ENCODE measurements at regions not wholly inside any gene's neighbourhood (a gene's known extent, or its start where the extent isn't known, plus 50 kb on each side); places are given as distances from the start of the nearest gene placed in this dataset.
"Not testable (repeated sequence)": the region's sequence is repeated elsewhere in the genome, so short reads cannot be mapped to it uniquely, and the experiment has no call there.

DNA sequence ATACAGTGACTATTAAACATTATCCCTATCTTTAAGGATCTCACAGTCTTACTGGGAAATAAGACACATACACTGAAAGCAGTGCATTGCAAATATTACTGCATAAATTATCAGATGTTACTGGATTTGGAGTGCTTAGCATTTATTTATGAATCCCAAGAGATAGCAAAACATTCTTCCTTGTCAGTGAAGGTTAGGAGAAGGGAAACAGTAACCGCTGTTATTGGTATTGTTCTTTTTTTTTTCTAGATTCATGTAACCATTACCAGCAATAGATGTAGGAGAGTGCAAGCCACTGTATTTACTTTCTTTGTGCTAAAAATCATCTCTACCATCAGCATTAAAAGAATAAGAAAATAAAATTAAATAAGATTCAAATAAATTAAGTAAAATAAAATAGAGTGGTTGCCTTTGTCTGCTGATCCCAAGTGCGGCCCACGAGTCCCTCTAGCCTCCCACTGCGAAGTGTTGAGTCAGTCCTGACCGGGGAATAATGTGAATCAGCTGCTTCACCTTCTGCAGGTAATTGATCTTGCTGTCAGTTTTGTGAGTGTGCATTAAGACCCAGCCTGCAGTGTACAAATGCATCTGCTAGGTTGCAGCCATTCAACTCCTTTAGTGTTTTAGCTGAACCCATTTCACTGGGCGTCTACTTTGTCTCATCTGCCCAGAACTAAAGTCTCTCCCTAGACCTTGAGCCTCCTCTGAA is 1344.9 kb downstream of the GATA3 start:
- DNase-seq (ENCODE audit: low spot score), result no peak

DNA sequence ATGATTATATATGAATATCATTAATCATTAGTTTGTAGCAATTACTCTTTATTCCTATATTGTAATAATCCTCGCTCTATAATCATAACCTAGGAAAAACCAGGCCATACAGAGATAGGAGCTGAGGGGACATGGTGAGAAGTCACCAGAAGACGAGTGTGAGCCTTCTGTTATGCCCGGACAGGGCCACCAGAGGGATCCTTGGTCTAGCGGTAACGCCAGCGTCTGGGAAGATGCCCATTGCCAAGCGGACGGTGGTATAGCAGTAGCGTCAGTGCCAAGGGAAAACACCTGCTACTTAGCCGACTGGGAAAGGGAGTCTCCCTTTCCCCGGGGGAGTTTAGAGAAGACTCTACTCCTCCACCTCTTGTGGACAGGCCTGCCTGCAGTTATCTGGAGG is 1347.6 kb downstream of the GATA3 start:
- not testable (repeated sequence) for DNase-seq (ENCODE audit: low spot score)

DNA sequence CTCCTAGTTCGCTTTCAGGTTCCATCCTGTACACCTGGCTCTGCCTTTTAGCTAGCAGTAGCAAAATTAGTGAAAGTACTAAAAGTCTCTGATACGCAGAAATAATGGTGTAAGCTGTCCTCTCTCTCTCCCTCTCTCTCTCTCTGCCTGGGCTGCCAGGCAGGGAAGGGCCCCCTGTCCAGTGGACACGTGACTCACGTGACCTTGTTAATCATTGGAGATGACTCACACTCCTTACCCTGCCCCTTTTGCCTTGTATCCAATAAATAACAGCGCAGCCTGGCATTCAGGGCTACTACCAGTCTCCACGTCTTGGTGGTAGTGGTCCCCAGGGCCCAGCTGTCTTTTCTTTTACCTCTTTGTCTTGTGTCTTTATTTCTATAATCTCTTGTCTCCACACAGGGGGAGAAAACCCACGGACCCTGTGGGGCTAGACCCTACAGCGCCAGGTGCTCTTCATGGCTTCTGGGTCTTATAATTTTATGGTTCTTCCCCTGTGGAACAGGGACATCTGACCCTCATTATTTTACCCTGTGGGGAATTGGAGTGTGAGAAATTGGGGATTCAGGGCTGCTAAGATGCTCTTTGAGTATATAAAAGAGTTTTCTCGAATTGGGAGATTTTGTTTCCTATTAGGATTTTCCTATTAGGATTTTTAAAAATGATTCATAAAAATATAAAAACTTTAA is 1348.2 kb downstream of the GATA3 start:
- DNase-seq (ENCODE audit: low spot score), result not testable (repeated sequence)

DNA sequence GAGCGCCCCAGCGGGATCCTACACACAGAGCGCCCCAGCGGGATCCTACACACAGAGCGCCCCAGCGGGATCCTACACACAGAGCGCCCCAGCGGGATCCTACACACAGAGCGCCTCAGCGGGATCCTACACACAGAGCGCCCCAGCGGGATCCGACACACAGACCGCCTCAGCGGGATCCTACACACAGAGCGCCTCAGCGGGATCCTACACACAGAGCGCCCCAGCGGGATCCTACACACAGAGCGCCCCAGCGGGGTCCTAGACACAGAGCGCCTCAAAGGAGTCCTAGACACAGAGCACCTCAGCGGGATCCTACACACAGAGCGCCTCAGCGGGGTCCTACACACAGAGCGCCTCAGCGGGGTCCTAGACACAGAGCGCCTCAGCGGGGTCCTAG is 1352.7 kb downstream of the GATA3 start:
- DNase-seq (ENCODE audit: low spot score), result not testable (repeated sequence)

DNA sequence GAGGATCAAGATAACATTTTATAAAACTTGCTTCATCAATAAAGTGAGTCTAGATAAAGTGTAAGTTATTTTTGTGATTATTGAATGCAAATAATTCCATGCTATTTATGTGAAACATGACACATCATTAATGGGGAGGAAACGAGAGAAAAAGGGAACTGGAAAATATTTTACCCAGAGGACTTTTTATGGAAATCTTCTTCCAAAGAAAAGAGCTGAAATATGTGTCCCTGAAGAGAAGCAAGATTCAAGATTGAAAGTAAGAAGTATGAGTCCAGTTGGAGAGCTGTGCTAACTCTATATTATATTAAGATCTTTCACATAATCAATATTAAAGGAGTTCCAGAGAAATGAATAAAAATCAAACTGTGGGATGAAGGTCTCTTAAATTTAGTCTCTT is 1361.8 kb downstream of the GATA3 start:
- no peak for DNase-seq (ENCODE audit: low spot score)

DNA sequence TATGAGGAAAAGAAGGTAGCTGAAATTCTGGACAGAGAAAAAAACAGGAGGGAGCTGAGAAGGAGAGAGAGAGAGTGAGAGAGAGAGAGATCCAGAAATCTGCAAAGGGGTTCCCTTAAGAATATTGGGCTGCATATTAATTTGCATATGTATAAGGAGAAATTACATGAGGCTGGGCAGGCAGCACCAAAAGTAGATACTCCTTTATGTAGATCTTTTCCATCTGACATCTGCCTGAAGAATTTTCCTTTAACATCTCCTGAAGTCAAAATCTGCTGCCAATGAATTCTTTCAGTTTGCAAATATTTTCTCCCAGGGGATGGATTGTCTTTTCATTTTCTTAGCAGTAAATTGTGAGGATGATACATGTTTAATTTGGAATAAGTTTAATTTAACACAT is 1365.3 kb downstream of the GATA3 start:
- DNase-seq (ENCODE audit: low spot score), result no peak

DNA sequence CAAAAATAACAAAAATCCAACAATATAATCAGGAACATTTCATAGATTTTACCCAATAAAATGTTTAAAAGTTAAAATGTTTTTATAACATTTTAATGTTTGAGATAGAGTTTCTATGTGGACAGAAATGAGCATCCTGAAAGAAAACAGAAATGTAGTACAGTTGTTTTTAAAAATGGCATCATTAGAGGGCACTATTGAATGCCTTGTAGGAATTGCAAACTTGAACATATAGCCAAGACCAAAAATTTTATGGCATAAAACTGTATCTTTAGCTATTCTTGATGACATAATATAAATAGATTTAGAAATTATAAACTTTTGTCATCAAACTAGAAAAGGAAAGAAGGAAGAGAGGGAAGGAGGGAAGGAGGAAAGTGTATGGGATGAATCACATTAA is 1372.7 kb downstream of the GATA3 start:
- no peak for DNase-seq (ENCODE audit: low spot score)

DNA sequence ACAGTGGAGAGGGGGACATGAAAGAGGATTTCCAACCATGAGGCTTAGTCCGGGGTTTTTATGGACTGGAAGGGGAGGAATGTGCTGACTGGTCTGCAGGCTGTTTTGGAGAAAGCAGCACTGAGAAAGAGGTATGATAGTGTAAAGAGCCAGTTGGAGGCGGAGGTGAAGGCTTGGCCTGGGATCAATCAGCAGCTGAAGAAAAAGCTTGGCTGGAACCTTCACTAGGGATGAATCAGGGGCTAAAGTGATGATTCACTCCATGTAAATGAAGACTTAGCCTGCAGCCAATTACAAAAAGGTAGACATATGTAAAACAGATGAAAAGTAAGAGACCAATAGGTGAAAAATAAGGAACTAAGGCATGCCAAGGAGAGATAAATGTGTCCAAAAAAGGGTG is 1382.6 kb downstream of the GATA3 start:
- DNase-seq (ENCODE audit: low spot score), result no peak

DNA sequence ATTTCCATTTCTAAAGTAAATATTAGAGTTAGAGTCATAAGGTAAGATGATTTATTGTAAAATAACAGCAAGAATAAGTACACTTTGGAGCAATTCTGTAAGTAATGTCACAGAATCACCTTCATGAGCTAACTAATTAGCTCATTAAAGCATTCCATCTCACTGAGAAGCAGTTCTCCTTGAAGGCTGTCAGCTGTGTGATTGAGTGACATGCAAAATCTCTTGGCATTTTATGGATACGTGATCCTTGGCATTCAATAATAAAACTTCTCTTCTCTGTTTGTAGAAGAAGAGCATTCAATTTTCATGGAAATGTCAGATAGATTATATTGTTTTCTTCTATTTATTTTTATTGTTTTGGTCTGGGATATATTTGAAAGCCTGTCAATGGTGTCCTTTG is 1389.3 kb downstream of the GATA3 start:
- DNase-seq (ENCODE audit: low spot score), result no peak

DNA sequence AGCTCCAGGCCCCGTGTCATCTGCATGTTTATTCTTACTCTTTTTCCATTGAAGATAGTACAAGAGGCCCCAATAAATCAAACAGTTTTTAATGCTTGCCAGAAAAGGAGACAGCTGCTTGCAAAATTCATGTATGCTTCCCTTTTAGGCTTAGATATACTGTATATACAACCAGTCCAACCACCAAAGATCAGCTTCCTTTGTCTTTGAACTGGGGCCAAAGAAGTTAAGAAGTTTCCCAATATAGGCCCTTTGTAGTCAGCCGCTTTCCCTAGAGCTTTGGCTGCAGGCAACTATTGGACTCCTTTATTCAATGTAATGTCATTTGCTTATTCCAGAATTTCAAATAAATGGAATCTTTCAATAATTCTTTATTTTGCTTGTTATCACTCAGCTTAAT is 1395.0 kb downstream of the GATA3 start:
- DNase-seq (ENCODE audit: low spot score), result no peak

DNA sequence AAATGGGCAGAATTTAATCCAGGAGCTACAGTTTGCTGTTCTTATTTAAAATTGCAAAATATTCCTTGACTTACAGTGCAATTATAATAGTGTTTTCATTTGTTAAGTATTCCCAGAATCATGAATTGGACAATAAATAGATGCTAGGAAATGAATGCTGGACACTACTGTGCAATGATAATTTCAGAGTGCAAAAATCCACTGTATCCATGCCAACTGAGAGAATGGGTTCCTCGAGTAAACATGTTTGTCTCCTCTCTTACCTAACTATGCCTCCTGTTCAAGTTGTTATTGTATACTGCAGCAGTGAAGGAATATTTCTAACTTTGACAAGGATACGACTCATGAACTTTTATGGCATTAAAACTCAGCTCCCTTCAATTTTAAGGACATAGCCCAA is 1396.3 kb downstream of the GATA3 start:
- no peak for DNase-seq (ENCODE audit: low spot score)

DNA sequence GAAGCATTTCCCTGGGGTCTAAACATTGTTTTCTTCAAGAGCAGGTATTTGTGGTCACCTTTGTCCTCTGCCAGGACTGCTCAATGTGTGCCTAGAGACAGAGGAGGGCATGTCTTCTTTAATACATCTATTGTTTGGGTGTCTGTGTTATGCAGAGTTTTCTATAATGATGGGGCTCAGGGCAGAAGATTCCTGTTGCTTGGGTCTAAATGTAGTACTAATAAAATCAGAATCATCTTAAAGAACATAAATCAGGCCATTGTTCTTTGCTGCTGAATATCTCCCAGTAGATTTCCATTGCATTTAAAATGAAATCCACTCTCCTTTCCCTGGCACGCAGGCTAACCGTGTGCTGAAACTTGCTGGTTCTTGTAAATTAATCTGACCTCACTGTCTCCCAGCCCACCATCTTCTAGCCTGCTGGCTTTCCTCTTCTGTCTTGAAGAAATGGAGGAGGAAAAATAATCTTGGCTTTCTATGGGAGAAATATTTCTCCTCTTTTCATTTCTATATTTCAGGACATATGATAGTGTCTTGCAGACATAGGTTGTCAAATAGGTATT is 1396.8 kb downstream of the GATA3 start:
- DNase-seq (ENCODE audit: low spot score), result no peak

DNA sequence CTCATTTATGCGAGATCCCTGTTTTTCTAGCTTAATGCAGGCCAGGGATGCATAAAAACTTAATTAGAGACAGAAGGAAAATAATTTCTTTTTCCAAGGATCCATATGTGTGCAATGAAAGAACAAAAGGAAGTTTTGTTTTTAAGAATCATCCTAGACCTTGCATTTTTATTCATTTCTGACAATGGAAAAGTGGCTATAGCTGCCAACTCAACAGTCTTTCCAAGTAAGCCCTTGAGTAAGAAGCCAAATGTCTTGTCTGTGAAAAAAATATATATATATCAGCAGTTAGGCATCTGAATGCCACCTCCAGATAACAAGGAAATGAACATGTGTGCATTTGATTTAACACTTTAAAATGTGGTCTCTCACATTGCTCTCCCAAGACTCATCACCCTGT is 1397.6 kb downstream of the GATA3 start:
- DNase-seq (ENCODE audit: low spot score), result no peak

DNA sequence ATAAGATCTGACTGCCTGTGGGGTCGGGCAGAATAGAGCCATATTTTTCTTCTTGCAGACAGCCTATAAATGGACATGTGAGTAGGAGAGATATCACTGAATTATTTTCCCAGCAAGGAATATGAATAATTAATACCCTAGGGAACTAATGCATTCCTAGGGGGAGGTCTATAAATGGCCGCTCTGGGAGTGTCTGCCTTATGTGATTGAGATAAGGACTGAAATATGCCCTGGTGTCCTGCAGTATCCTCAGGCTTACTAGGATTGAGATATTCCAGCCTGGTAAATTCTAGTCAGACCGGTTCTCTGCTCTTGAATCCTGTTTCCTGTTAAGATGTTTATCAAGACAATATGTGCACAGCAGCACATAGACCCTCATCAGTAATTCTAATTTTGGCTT is 1399.4 kb downstream of the GATA3 start:
- not testable (repeated sequence) for DNase-seq (ENCODE audit: low spot score)

DNA sequence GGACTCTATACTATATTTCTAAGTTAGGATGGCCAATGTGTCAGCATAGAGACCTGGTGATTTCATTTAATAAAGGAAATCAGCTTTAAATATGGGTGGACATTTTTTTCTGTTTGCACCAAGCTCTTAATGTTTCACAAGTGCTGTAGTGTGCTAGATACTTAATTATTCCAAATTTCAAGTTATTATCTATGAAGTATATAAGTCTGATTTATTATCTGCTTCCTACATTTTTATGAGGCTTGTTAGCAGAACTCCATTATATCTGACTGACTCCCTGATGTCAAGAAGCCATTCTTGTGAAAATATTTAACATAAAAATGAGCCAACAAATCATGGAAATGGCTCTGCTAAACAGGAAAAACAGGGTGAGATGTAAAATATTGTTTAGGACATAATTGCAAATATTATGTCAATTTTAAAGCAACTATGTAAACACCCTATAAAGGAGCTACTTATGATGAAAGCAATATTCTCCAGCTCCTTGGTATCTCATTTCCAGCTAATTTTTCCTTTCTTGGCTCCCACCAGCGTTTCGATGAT is 1415.2 kb downstream of the GATA3 start:
- DNase-seq (ENCODE audit: low spot score), result no peak

DNA sequence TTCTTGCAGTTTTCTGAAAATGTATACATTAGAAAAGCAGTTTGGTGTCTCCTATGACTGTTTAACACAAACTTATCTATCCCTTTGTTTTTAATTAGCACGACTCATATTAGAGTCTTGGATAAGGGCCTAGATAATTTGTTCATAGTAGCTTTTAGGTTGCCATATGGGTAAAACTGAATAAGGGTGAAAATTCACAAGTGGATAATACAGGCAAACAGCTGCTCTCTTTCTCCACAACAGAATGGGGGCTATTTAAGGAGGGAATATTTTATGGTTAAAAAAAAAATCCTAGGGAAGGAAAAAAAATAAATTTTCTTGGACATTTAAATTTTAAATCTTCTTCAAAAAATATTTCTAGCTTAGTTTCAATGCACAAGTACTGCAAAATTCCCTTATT is 1416.1 kb downstream of the GATA3 start:
- DNase-seq (ENCODE audit: low spot score), result no peak

DNA sequence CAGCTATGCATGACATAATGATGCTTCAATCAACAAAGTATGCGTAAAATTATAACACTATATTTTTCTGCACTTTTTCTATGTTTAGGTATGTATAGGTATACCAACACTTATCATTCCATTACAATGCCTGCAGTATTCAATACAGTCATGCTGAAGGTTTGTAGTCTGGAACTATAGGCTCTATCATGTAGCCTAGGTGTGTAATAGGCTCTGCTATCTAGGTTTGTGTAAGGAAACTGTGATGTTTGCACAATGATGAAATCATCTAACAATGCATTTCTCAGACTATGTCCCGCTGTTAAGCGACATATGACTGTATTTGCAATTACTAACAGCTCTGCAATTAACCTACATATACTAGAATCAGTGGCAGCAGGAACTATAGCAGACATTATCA is 1447.5 kb downstream of the GATA3 start:
- no peak for DNase-seq (ENCODE audit: low spot score)

DNA sequence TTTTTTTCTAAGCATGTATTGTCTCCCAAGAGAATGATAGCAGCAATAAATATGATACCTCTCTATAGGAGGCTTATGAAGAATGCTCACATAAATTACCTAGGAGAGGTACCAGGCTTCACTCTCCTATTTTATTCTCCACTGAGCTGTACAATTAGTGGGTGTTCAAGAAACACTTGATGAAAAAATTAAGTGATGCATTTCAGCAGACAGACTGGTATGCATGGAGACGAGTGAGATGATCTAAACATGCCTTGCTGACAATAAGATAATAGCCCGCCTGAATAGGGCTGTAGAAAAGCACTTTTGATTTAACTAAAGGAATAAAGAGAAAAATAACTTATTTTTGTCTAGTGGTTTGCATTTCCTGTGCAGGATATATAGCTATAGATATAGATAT is 1449.7 kb downstream of the GATA3 start:
- no peak for DNase-seq (ENCODE audit: low spot score)

DNA sequence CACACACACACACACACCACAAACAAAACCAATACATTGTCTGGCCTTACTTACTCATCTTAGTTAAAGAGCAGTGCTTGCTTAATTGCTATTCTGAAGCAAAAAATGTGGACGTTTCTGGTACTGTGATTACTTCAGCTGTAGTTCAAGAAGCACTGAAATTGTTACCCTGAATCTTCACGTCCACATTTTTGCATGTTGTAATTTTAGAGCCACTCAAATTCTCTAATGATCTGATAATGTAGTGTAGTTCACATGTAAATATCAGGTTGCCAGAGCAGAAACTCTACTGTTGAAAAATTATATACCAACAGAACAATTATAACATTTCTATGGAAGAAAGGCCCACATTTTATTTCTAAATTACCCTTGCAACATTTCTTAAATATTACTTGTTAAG is 1451.1 kb downstream of the GATA3 start:
- no peak for DNase-seq (ENCODE audit: low spot score)

DNA sequence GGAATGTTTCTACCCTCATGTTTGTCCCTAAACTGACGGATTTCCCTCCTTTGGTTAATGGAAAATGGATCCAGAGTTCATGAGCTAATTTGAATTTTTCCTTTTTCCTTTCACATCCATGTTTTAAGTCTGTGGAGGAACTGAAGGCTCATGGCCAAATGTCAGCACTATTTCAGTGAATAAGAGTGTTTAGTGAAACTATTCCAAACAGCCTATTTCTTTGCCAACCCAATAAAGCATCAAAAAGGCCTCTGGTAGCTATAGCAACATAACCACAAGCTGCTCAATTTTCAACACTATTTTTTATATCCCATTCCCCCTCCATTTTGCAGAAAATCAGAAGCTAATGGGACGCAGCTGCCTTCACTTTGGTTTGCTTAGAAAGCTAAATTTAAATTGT is 1454.1 kb downstream of the GATA3 start:
- no peak for DNase-seq (ENCODE audit: low spot score)

DNA sequence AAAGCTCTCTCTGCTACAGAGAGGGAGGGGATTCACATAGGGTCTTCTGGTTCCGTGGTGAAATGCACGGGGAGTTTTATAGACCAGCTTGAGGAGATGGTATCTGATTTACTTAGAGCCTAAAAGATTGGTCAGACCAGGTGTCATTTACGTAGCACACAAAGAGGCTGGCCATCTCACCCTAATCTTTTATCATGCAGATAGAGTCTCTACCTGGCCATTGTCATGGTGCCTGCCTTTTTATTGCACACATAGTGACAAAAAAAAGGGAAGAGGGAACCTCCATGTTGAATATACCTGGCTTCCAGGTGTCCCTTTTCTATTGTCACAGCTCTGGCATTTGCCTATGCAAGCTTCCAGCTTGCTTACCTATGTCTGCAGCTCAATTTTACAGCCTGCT is 1456.1 kb downstream of the GATA3 start:
- DNase-seq (ENCODE audit: low spot score), result no peak

DNA sequence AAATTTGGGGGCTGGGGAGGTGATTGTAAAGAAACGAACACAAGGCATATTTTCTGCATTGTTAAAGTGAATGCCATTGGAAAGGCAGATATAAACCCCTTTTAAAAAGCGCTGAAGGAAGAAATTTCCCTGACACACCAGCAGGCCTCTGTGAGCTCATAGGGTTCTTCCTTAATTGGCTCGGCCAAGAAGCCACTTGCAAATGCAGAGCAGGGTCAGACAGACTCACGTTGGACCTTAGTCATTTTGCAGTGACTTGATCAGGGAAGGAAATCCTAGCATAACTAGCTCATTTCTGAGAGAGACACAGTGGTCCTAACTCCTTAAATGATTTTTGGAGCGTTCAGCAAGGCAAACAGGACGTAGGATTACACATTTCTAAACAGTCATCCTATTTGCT is 1461.4 kb downstream of the GATA3 start:
- no peak for DNase-seq (ENCODE audit: low spot score)

DNA sequence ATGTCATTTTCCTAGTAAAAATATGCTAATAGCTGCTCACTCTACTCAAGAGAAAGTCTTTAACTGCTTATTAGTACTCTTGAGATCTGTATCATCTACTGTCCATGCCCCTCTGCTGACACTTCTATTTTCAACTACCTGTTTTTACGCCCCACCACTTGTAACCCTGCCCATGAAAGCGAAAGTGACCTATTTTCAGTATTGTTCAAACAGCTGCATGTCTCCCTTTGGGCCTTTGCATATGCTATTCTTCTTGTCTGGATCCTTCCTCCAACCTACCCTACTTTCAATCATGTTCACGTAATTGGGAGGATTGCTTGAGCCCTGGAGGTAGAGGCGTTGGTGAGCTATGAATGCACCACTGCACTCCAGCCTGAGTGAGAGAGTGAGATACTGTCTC is 1481.3 kb downstream of the GATA3 start:
- no peak for DNase-seq (ENCODE audit: low spot score)

Measured in NAMALWA (cell line).